ENCODE measurements at regions not wholly inside any gene's neighbourhood (a gene's known extent, or its start where the extent isn't known, plus 50 kb on each side); places are given as distances from the start of the nearest gene placed in this dataset.

DNA sequence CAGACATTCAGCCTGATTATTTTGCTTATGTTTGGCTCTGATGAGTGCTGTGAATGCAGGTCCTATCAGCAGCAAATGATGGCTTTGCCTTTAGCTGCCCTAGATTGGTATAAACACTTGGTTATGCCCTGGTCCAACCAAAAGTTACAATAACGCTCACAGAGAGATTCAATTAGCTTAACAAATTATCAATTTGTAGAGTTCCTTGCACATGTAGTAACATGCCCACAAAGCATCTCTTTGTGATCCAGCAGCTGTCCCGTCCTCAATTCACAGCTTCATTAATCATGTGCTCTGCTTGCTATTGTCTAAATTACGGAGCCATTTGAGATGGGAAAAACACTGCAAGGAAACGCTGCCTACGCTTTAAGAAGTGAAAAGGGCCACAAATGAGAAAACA lies 457.9 kb downstream of the HDGFL1 start:
- ChIA-PET POLR2A (no interaction called here), CTCF (no interaction called here), RAD21 (ENCODE audit: low non-redundant PET in 1 of 2, low total read pairs in 2 of 2, uncharacterized antibody in 2 of 2, unreplicated experiment in 2 of 2) (no interaction called here)
- H3K27me3 ChIP-seq (ENCODE audit: insufficient read depth, low read length) = no peaks in the 10 kb centered on the region
- H3K4me1 ChIP-seq (ENCODE audit: control insufficient read depth in 1 of 2, insufficient read depth in 2 of 2, low read length in 2 of 2) = no peaks in the 10 kb centered on the region
- no TSS peak for BruUV-seq (replicated peaks)
- TF ChIP-seq EZH2 (IDR thresholded peaks at IDR 0.05) = no peak
- no peak for TF ChIP-seq SP1 (IDR thresholded peaks at IDR 0.05; ENCODE audit: low read depth)
- TF ChIP-seq, protein P1, sequence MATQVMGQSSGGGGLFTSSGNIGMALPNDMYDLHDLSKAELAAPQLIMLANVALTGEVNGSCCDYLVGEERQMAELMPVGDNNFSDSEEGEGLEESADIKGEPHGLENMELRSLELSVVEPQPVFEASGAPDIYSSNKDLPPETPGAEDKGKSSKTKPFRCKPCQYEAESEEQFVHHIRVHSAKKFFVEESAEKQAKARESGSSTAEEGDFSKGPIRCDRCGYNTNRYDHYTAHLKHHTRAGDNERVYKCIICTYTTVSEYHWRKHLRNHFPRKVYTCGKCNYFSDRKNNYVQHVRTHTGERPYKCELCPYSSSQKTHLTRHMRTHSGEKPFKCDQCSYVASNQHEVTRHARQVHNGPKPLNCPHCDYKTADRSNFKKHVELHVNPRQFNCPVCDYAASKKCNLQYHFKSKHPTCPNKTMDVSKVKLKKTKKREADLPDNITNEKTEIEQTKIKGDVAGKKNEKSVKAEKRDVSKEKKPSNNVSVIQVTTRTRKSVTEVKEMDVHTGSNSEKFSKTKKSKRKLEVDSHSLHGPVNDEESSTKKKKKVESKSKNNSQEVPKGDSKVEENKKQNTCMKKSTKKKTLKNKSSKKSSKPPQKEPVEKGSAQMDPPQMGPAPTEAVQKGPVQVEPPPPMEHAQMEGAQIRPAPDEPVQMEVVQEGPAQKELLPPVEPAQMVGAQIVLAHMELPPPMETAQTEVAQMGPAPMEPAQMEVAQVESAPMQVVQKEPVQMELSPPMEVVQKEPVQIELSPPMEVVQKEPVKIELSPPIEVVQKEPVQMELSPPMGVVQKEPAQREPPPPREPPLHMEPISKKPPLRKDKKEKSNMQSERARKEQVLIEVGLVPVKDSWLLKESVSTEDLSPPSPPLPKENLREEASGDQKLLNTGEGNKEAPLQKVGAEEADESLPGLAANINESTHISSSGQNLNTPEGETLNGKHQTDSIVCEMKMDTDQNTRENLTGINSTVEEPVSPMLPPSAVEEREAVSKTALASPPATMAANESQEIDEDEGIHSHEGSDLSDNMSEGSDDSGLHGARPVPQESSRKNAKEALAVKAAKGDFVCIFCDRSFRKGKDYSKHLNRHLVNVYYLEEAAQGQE (IDR thresholded peaks at IDR 0.05; ENCODE audit: low read depth) = no peak
- TF ChIP-seq CEBPB (IDR thresholded peaks at IDR 0.05; ENCODE audit: low read depth) = no peak
- no peak for TF ChIP-seq FOSL1 (IDR thresholded peaks at IDR 0.05; ENCODE audit: low read depth)
- TF ChIP-seq, protein P2, sequence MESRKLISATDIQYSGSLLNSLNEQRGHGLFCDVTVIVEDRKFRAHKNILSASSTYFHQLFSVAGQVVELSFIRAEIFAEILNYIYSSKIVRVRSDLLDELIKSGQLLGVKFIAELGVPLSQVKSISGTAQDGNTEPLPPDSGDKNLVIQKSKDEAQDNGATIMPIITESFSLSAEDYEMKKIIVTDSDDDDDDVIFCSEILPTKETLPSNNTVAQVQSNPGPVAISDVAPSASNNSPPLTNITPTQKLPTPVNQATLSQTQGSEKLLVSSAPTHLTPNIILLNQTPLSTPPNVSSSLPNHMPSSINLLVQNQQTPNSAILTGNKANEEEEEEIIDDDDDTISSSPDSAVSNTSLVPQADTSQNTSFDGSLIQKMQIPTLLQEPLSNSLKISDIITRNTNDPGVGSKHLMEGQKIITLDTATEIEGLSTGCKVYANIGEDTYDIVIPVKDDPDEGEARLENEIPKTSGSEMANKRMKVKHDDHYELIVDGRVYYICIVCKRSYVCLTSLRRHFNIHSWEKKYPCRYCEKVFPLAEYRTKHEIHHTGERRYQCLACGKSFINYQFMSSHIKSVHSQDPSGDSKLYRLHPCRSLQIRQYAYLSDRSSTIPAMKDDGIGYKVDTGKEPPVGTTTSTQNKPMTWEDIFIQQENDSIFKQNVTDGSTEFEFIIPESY (IDR thresholded peaks at IDR 0.05; ENCODE audit: extremely low read depth, insufficient replicate concordance, low read length) = no peak
- TF ChIP-seq SRF (IDR thresholded peaks at IDR 0.05; ENCODE audit: low read depth) = no peak
- TF ChIP-seq, protein P3, sequence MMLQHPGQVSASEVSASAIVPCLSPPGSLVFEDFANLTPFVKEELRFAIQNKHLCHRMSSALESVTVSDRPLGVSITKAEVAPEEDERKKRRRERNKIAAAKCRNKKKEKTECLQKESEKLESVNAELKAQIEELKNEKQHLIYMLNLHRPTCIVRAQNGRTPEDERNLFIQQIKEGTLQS (IDR thresholded peaks at IDR 0.05) = no peak
- no peak for TF ChIP-seq EZH2phosphoT487 (IDR thresholded peaks at IDR 0.05; ENCODE audit: borderline replicate concordance)
- TF ChIP-seq ZFX (IDR thresholded peaks at IDR 0.05) = no peak
- TF ChIP-seq CBX3 (IDR thresholded peaks at IDR 0.05; ENCODE audit: low read depth) = no peak
- TF ChIP-seq RAD21 (IDR thresholded peaks at IDR 0.05; ENCODE audit: low read depth) = no peak
- no peaks in the 10 kb centered on the region for H3K79me2 ChIP-seq (ENCODE audit: insufficient read depth, low read length)
- H2AFZ ChIP-seq (ENCODE audit: low read depth, low read length, poor library complexity, severe bottlenecking) = no peak overlapping the region
- no peak overlapping the region for H3K4me2 ChIP-seq (ENCODE audit: low read length)
- H3K36me3 ChIP-seq (ENCODE audit: control insufficient read depth in 1 of 2, insufficient read depth in 2 of 2, low read length in 2 of 2) = no peaks in the 10 kb centered on the region
- intact Hi-C loops (cut with micrococcal nuclease) = no loop called here
- no peak overlapping the region for H3K4me3 ChIP-seq (replicated peaks in 1 of 2; ENCODE audit: low read depth in 1 of 2, low read length in 2 of 2)
- no peaks in the 10 kb centered on the region for H4K20me1 ChIP-seq (ENCODE audit: insufficient read depth)
- H3K9me3 ChIP-seq (ENCODE audit: control insufficient read depth in 1 of 2, insufficient read depth in 1 of 2, low read depth in 1 of 2, low read length in 2 of 2) = peaks cover 0 to 7% of the 10 kb centered on the region in 2 experiments; a peak in 1 of 4 replicates
- ATAC-seq = no peak
- no peak for DNase-seq (ENCODE audit: low read depth, low spot score)
- H3K9me2 ChIP-seq (ENCODE audit: insufficient read depth) = no peaks in the 10 kb centered on the region
- H3K27ac ChIP-seq (ENCODE audit: low read depth, low read length) = no peak overlapping the region
- H3K9ac ChIP-seq (ENCODE audit: low read length) = no peak overlapping the region
